ENCODE measurements at regions not wholly inside any gene's neighbourhood (a gene's known extent, or its start where the extent isn't known, plus 50 kb on each side); places are given as distances from the start of the nearest gene placed in this dataset.
"Not testable (repeated sequence)": the region's sequence is repeated elsewhere in the genome, so short reads cannot be mapped to it uniquely, and the experiment has no call there.

DNA sequence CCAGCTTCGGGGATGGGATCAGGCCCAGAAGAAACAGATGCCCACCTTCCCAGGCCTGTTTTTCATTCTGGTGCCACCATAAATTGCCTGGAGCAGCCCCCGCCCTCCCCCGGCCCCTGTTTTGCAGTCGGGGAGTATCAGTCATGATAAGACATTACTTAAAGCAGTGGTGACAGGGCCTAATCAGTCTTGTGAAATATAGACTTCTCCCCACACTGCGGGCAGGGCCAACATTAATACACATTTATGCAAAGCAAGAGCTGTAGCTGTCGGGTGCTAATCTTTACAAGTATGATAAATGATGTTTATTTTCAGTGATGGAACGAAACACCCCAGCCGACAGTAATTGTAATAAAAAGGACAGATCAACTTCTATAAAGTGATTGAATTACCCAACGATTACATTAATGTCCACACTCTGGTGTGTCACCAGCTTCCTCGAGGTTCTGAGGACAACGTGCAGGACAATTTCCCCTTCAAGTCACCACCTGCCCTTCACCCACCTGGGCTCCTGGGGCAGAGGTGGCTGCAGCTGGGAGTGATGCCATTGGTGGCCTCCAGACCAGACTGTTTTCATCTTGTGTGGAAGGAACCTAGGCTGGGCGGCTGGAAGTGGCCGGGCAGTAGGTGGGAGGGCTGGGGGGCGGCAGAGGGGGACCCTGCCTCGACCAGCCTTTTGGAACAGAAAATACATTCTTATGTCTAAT, 226.0 kb downstream of the TFCP2L1 start:
- Histone ChIP-seq H3K27me3 (ENCODE audit: control insufficient read depth, insufficient read depth, low read length) (peaks cover 49% of the 10 kb centered on the region), H3K9me3 (replicated peaks; ENCODE audit: low read length) (no peaks in the 10 kb centered on the region), H3K9ac (ENCODE audit: low read depth, low read length) (no peak overlapping the region)

DNA sequence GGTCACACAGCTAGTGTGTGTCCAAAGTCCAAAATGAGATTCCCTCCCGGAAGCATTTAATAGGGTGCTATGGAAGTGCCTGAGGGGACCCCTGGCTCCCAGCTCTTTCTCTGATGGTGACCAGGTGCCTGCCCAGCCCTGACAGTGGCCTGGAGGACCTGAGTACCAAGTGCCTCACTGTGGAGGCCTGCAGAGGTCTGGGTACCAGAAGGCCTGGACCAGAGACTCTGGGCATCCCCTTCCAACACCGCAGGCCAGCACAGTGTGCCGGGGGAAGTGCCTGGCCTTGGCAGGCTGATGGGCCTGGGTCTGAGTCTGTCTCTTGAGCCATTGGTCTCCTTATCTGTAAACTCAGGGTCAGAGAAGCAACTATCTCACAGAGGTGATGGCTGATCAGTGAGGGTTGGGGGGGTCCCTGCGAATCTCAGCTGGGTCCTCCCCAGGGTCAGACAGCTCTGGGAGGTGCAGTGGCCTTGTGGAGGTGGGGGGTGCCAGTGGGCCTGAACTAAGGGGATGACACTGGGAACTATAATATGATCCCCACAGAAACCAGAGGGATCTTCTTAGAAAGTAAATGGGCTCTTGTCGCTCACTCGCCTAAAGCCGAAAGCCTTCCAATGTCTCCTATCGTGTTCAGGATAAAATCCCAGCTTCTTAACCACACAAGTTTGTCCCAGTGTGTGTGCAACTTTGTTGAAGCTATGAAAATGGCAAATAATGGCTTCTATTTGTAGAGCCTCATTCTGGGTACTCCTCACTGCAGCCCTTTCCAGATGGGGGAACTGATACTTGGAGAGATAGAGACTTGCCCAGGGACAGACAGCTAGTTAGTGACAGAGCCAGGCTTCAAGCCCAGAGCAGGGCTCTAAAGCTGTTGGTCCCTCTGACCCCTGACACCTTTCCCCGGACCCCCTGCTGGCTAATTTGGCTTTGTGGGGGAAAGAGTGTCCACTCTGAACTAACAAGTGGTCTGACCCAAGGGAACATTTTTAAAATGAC, 225.1 kb downstream of the TFCP2L1 start:
- Histone ChIP-seq H3K36me3 (ENCODE audit: insufficient read depth, low read length) (no peaks in the 10 kb centered on the region), H3K27me3 (ENCODE audit: control insufficient read depth, insufficient read depth, low read length) (peaks cover 58% of the 10 kb centered on the region), H3K4me3 (ENCODE audit: low read length) (no peak overlapping the region), H3K4me1 (ENCODE audit: control insufficient read depth, insufficient read depth, low read length) (no peaks in the 10 kb centered on the region), H3K9me3 (replicated peaks; ENCODE audit: low read length) (no peaks in the 10 kb centered on the region), H3K4me2 (ENCODE audit: low read length) (no peak overlapping the region), H3K9ac (ENCODE audit: low read depth, low read length) (no peak overlapping the region)

More for the DNA sequence above, 226.0 kb downstream of the TFCP2L1 start:
- Histone ChIP-seq H3K36me3 (ENCODE audit: insufficient read depth, low read length) (no peaks in the 10 kb centered on the region), H3K4me1 (ENCODE audit: control insufficient read depth, insufficient read depth, low read length) (no peaks in the 10 kb centered on the region), H3K4me3 (ENCODE audit: low read length) (no peak overlapping the region), H3K4me2 (ENCODE audit: low read length) (no peak overlapping the region)

DNA sequence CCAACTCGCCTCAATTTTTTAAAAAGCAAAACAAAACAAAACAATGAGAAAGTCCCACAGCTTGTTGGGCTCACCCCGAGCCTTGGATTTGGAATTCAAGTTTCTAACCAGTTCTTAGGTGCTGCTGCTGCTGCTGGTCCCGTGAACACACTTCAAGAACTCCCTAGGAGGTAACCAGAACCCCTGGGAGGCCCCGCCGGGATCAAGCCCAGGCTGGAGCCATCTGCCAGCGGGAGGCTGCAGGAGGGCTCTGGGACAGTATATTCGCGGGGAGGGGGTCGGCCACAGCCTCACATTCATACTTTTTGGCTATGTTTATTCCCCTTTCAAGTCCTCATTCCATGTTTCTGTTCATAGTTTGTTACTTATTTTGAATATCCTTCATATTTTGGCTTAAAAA, 223.4 kb downstream of the TFCP2L1 start:
- Histone ChIP-seq H3K9ac (ENCODE audit: low read depth, low read length) (no peak overlapping the region), H3K27me3 (ENCODE audit: control insufficient read depth, insufficient read depth, low read length) (peaks cover 67% of the 10 kb centered on the region), H3K9me3 (replicated peaks; ENCODE audit: low read length) (no peaks in the 10 kb centered on the region), H3K36me3 (ENCODE audit: insufficient read depth, low read length) (no peaks in the 10 kb centered on the region), H3K4me1 (ENCODE audit: control insufficient read depth, insufficient read depth, low read length) (no peaks in the 10 kb centered on the region), H3K4me3 (ENCODE audit: low read length) (no peak overlapping the region), H3K4me2 (ENCODE audit: low read length) (no peak overlapping the region)

DNA sequence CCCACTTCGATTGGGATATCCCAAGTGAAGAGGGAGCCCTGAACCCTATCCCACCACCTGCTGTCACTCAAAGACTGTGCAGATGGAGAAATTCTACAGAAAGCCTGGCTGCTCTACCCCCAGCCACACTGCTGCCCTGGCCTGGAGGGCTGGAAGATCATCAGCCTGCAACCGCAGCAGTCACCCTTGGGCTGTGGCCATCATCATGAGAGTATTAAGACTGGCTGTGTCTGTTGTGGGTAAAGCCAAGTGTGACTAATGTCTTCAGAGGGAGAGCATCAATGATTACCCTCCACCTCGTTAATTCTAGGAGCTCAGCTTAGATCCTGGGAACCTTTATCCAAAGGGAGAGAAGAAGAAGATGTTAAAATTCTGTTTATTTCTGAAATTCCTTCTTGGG, 221.5 kb downstream of the TFCP2L1 start:
- Histone ChIP-seq H3K27me3 (ENCODE audit: control insufficient read depth, insufficient read depth, low read length) (peaks cover 73% of the 10 kb centered on the region), H3K4me3 (ENCODE audit: low read length) (no peak overlapping the region), H3K4me2 (ENCODE audit: low read length) (no peak overlapping the region), H3K9ac (ENCODE audit: low read depth, low read length) (no peak overlapping the region), H3K36me3 (ENCODE audit: insufficient read depth, low read length) (no peaks in the 10 kb centered on the region), H3K9me3 (replicated peaks; ENCODE audit: low read length) (no peaks in the 10 kb centered on the region), H3K4me1 (ENCODE audit: control insufficient read depth, insufficient read depth, low read length) (no peaks in the 10 kb centered on the region)

DNA sequence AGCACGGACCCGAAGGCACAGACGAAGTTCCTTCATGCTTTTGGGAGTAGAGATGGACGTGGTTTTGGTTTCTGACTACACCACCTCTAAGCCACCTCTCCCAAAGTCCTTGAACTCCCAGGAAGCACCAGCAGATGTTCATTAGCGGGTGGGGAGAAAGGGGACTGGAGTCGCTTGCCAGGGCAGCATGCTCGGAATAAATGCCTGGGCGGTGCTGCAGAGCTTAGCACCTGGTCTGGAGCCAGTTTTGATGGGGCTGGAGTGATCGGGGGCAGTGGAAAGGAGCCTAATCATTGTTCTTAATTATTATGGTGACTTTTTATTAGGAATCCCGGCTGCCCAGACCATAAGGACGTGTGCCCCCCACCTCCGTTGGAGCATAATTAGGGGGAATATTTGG, 220.8 kb downstream of the TFCP2L1 start:
- no peaks in the 10 kb centered on the region for H3K4me1 ChIP-seq (ENCODE audit: control insufficient read depth, insufficient read depth, low read length)
- H3K27me3 ChIP-seq (ENCODE audit: control insufficient read depth, insufficient read depth, low read length): peaks cover 79% of the 10 kb centered on the region
- no peaks in the 10 kb centered on the region for H3K9me3 ChIP-seq (replicated peaks; ENCODE audit: low read length)
- no peaks in the 10 kb centered on the region for H3K36me3 ChIP-seq (ENCODE audit: insufficient read depth, low read length)
- no peak overlapping the region for H3K4me2 ChIP-seq (ENCODE audit: low read length)
- H3K9ac ChIP-seq (ENCODE audit: low read depth, low read length): no peak overlapping the region
- no peak overlapping the region for H3K4me3 ChIP-seq (ENCODE audit: low read length)

DNA sequence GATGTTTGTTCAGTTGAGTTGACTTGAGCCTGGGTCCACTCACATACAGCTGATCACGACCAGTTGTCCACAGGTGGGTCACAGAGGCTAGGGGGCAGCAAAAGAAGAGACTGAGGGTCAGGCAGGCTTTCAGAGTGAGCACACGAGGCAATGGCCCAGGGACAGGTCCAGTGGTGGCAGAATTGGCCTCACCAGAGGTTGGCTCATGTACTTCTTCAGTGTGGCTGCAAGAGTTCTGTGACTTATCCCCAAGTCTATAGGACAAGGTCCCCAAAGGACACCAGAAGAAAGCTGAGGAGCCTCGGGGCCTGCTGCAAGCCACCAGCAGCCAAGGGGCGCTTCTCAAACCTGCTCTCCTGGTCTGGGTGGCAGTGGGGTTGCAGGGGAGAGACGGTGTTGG, 219.8 kb downstream of the TFCP2L1 start:
- Histone ChIP-seq H3K9me3 (replicated peaks; ENCODE audit: low read length) (no peaks in the 10 kb centered on the region), H3K9ac (ENCODE audit: low read depth, low read length) (no peak overlapping the region), H3K4me3 (ENCODE audit: low read length) (no peak overlapping the region), H3K4me2 (ENCODE audit: low read length) (no peak overlapping the region), H3K36me3 (ENCODE audit: insufficient read depth, low read length) (no peaks in the 10 kb centered on the region), H3K4me1 (ENCODE audit: control insufficient read depth, insufficient read depth, low read length) (no peaks in the 10 kb centered on the region), H3K27me3 (ENCODE audit: control insufficient read depth, insufficient read depth, low read length) (peaks cover 81% of the 10 kb centered on the region)

DNA sequence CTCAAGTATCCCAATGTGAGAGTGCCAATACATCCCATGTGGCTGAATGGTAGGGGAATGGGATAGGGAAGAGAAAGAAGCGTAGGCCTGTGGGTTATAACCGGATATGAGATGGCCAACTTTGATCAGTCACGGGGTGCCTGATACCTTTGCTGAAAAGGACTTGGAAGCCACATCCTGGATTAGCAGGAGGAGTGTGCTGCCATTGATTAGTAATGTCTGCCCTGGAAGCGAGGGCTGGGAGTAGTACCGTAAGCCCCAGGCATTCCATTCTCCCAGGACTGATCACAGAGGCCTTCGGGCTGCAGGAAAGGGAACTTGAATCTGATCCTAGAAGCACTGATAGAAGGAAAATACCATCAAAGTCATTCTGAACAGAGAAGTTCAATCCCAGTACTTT, 218.5 kb downstream of the TFCP2L1 start:
- no peak overlapping the region for H3K4me2 ChIP-seq (ENCODE audit: low read length)
- H3K9ac ChIP-seq (ENCODE audit: low read depth, low read length): no peak overlapping the region
- H3K4me3 ChIP-seq (ENCODE audit: low read length): no peak overlapping the region
- H3K4me1 ChIP-seq (ENCODE audit: control insufficient read depth, insufficient read depth, low read length): no peaks in the 10 kb centered on the region
- peaks cover 74% of the 10 kb centered on the region for H3K27me3 ChIP-seq (ENCODE audit: control insufficient read depth, insufficient read depth, low read length)
- H3K36me3 ChIP-seq (ENCODE audit: insufficient read depth, low read length): no peaks in the 10 kb centered on the region
- H3K9me3 ChIP-seq (replicated peaks; ENCODE audit: low read length): no peaks in the 10 kb centered on the region

DNA sequence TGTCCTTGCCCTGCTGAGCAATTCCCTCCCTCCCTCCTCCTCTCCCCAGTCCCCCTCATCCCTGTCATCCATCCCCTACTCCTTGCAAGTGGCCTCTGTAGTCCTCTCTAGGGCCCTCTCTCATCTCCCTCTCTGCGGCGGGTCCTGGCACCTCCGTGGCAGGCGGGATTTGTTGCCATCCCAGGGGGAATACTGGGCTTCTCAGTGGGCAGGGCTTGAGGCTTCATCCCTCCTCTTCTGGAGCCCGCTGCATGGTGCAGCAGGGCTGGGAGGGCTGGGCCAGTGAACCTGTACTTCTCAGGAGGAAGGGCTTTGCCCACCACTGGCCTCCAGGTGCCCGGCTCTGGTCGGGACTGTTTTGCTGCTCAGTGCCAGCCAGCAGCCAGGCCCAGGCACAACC, 216.2 kb downstream of the TFCP2L1 start:
- H3K9ac ChIP-seq (ENCODE audit: low read depth, low read length): no peak overlapping the region
- H3K4me1 ChIP-seq (ENCODE audit: control insufficient read depth, insufficient read depth, low read length): no peaks in the 10 kb centered on the region
- H3K4me2 ChIP-seq (ENCODE audit: low read length): no peak overlapping the region
- H3K27me3 ChIP-seq (ENCODE audit: control insufficient read depth, insufficient read depth, low read length): peaks cover 51% of the 10 kb centered on the region
- no peak overlapping the region for H3K4me3 ChIP-seq (ENCODE audit: low read length)
- no peaks in the 10 kb centered on the region for H3K9me3 ChIP-seq (replicated peaks; ENCODE audit: low read length)
- no peaks in the 10 kb centered on the region for H3K36me3 ChIP-seq (ENCODE audit: insufficient read depth, low read length)

DNA sequence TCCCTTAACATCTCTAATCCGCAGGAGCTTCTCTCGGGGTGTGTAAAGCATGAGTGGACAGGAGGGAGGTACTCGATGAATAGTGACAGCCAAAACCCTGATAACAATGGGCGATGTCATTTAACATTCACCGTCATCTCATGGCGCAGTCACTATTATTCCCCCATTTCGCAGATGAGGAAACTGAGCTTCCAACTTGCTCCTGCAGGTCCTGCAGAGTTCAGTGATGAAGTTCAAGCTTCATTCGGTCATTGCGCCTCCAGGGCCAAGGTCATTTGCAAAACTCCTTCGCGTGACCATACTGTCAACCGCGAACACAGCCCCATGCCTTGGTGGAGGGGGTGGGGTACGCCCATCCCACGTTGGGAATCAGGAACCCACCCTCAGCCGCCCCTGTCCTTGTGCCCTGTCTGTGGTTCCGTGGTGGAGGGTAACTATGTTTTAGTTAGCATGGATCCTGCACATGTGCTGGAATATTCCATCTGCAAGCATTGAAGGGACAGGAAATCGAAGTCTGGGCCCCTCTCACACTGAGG, 215.5 kb downstream of the TFCP2L1 start:
- peaks cover 2% of the 10 kb centered on the region for H3K4me1 ChIP-seq (ENCODE audit: control insufficient read depth, insufficient read depth, low read length)
- H3K9ac ChIP-seq (ENCODE audit: low read depth, low read length): no peak overlapping the region
- no peaks in the 10 kb centered on the region for H3K36me3 ChIP-seq (ENCODE audit: insufficient read depth, low read length)
- no peak overlapping the region for H3K4me3 ChIP-seq (ENCODE audit: low read length)
- no peaks in the 10 kb centered on the region for H3K9me3 ChIP-seq (replicated peaks; ENCODE audit: low read length)
- H3K27me3 ChIP-seq (ENCODE audit: control insufficient read depth, insufficient read depth, low read length): peaks cover 45% of the 10 kb centered on the region
- no peak overlapping the region for H3K4me2 ChIP-seq (ENCODE audit: low read length)

DNA sequence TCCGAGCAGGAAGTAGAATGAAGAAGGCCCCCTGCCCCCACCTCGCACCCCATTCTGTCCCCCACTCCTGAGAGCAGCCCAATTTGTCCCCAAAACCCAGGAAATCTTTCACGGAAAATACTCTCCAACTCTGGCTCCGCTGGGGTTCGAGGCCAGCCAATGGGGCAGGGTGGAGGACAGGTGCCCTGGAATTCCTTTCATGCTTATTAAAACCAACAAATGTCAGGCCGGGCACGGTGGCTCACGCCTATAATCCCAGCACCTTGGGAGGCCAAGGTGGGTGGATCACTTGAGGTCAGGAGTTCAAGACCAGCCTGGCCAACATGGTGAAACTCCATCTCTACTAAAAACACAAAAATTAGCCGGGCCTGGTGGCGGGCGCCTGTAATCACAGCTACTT, 214.9 kb downstream of the TFCP2L1 start:
- not testable (repeated sequence) for H3K4me2 ChIP-seq (ENCODE audit: low read length); H3K36me3 ChIP-seq (ENCODE audit: insufficient read depth, low read length); H3K4me3 ChIP-seq (ENCODE audit: low read length); H3K9ac ChIP-seq (ENCODE audit: low read depth, low read length); H3K9me3 ChIP-seq (replicated peaks; ENCODE audit: low read length); H3K4me1 ChIP-seq (ENCODE audit: control insufficient read depth, insufficient read depth, low read length)
- H3K27me3 ChIP-seq (ENCODE audit: control insufficient read depth, insufficient read depth, low read length): peaks cover 39% of the 10 kb centered on the region

DNA sequence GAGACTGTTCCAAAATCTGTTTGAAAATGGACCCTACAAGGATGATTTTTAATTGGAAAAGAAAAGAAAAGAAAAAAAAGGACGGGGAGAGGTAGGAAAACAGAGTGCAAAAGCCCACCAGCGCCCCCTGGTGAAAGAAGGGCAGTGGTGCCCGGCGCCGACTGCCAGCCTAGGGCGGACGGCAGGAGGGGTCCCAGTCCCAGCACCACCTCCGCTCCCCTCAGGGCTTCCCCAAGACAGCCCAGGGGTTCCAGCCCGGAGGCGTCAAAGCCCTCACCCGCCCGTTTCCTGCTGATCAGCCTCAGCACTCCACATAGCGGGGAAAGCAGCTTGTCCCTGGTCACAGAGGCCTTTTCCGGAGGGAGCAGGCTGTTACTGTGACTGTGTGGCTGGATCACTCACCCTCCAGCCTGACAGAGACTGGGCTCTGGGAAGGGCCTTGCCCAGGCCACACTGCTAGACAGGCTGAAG, 213.9 kb downstream of the TFCP2L1 start:
- no peaks in the 10 kb centered on the region for H3K9me3 ChIP-seq (replicated peaks; ENCODE audit: low read length)
- peaks cover 9% of the 10 kb centered on the region for H3K4me1 ChIP-seq (ENCODE audit: control insufficient read depth, insufficient read depth, low read length)
- no peak overlapping the region for H3K4me3 ChIP-seq (ENCODE audit: low read length)
- no peak overlapping the region for H3K4me2 ChIP-seq (ENCODE audit: low read length)
- peaks cover 34% of the 10 kb centered on the region for H3K27me3 ChIP-seq (ENCODE audit: control insufficient read depth, insufficient read depth, low read length)
- no peaks in the 10 kb centered on the region for H3K36me3 ChIP-seq (ENCODE audit: insufficient read depth, low read length)
- H3K9ac ChIP-seq (ENCODE audit: low read depth, low read length): no peak overlapping the region

Measured in skeletal muscle satellite cell (primary cell).